Stimulated activated CD8-positive, alpha-beta memory T cell treated with anti-CD3 and anti-CD28 coated beads, Interleukin-4, amount 100 ng/mL, for 48 hours (primary cell): ENCODE measurements at regions not wholly inside any gene's neighbourhood (a gene's known extent, or its start where the extent isn't known, plus 50 kb on each side); places are given as distances from the start of the nearest gene placed in this dataset.

Experiments used
- DNase-seq: peaks from one replicate; pipeline ENCODE4 v3.0.0-alpha.2; 2020

- DNase-seq, result no peak
Observed at GRCh38 chr2:216808805-216809425, 50.9 kb downstream of the TNP1 start.

DNA sequence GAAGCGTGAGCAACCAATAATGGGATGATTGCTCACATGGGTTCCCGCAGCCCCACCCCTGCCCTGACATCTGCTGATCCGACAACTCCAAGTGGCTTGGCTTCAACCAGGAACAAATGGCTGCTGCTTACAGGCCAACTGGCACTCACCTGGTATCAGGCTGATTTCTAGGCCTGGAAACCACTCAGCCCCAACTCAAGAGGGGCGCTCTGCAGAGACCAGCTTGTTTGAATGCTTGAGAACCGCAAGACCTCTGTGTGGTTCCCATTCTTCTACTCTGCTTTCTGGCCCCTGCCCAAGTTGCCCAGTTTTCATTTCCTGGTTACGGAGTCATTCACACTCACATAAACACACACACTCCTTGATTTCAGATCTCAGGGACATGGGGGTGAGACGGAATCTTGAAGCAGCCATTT is 52.0 kb downstream of the TNP1 start:
- DNase-seq, result no peak

- DNase-seq, result no peak
Observed at GRCh38 chr2:216804357-216805350, 55.2 kb downstream of the TNP1 start.

DNA sequence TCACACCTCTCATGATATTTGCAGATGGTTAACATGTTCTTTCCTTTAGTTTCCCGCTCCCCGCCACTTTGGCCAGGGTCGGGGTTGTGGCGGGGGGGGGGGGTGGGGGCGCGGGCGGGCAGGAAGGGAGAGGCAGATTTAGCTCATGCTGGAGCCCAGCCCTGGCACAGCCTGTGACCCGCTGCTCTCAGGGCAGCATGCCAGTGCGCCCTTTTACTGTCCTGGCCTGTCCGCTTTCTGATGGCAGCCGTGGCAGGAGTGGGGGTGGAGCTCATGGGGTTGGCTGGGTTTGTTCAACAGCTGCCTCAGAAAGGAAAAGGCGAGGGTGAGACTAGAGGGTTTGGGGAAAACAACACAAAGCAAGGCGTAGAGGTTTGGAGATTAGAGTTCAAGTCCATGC is 56.1 kb downstream of the TNP1 start:
- no peak for DNase-seq

DNA sequence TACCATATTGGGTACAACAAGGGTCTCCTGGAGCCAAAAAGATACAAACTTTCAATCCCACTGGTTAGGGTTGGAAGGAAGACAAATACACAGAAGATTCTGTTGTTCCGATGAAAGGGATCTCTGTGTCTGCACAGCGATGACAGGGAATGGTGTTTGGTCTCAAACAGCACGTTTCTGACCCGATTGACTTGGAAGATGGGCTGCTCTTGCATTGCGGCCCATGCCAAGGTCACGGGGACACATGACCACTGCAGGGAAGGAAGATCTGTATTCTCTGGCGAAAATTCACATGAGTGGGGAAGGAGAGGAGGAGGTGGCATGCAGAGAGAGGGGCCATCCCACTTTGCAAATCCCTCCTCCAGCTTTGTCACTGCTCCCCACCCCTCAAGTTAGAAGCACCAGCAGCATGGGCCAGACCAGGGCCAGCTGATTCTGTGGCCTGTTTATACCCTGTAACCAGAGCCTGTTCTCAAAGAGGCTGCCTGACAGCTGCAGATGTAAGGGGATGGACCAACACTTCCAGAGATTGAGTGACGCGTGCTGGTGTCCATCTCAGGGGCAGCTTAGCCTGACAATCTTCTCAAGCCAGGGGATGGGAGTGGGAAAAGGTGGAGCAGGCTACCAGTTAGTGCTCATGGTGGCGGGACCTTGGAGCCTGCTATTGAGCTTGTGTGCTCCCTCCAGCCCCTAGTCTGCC is 57.2 kb downstream of the TNP1 start:
- DNase-seq, result no peak

DNA sequence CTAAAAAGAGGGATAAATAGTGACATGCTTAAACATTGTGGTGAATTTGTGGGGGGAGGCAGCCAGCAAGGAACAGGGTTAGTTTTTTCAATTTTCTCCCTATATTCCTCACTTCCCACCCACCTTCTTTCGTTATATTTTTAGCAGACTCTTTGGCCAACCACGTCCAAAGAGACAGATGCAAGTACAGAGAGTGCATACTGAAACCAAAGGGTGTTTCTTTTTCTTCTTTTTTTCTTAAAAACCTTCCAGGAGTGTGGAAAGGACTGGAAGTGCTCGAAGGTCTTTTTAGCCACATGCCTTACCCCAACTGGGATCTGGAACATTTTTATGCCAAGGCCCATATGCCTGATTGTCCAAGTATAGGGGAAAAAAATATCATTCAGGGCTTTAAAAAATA is 59.0 kb downstream of the TNP1 start:
- DNase-seq, result no peak

- DNase-seq, result no peak
Observed at GRCh38 chr2:216799873-216800431, 59.9 kb downstream of the TNP1 start.

DNA sequence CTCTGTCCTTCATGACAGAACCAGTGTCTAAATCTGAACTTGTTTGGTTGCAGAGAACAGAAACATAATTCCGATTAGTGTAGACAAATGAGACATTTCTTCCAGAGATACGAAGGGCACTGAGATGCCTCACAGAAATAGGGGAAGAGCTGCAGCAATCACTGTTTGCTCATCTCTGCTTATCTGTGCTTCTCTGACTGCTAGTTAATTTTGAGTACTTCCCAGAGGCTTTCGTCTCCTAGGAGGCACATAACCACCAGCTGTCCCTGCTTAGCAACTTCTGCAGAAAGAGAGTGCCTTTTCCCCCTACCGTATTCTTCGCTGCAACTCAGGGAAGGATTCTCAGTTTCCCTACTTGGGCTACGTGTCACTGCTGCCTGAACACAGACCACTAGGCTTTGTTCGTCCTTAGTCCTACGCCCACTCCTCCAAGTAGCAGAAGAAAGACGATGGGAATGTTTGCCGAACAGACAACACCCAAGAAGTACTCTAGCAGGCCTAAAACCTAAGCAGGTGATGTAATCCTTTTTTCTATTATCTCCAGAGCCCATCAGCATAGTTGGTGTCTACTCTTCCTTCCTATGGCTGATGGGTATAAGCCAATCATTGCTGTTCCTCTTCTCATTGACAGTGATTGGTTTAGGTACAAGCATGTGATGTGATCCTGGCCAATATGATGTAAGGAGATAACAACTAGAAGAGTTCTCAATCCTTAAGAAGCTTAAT is 63.6 kb downstream of the TNP1 start:
- no peak for DNase-seq

DNA sequence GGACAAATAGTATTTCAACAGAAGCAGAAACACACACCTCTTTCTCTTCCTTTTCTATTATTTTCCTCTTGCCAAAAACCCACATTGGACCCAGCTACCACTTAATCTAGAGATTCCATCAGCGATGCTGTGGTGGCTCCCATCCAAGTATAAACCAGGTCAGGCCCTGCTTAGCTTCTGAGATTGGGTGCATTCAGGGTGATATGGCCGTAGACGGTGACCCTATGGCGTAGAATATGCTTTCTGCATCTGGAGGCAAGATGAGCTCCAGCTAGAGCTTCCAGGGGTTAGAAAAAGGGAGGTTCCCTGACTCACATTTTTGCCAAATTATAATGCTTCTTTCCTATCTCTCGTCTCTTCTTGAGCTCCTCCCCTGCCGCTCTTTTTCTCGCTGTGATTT is 66.5 kb downstream of the TNP1 start:
- DNase-seq, result no peak

DNA sequence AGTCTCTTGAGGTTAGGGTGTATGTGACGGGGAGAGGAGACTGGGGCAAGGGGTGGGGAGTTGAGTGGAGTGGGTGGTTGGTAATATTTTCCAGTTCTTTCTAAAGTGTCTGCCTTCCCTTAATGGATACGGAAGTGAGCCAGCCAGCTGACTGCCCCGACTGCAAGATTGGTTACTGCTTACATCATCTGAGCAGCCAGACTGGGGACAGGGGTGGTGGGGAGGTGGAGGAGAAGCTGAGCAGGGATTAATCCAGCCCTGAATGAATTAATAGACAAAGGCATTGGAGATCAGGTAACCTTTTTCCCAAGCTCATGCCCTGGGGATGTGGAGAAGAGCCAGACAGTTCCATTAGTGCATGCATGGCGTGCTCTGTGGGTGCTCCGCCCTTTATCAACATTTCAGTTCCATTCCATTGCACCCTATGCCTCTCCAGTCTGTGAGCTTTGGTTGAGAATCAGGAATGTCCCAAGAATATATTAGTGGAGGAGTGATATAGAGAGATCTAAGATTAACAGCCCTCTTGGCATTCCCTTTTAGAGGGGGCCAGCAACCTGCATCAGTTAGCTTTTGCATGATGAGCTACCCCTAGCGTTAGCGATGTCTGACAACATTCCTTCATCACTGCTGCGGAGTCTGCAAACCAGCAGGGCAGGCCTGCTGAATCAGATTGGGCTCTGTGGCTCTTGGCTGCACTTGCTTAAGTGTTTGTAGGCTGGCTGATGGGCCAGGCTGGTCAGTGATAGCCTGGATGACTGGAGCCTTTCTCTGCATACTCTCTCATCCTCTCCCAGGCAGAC is 67.4 kb downstream of the TNP1 start:
- no peak for DNase-seq

DNA sequence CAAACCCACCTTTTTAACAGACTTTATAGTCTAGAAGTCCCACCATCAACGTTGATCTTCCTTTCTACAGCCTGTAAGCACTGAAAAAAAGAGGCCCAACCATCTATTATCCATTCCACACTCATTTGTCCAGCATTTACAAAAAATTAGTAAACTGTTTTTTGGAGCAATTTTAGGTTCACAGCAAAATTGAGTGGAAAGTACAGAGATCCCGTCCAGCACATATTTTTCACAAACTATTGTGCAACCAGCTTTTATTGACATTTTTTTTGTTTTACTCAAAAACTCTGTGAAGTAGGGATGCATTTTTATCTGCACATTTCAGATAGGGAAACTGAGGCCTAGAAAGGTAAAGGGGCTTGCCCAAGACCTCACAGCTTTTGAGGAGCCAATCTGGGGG is 68.6 kb downstream of the TNP1 start:
- DNase-seq, result no peak

DNA sequence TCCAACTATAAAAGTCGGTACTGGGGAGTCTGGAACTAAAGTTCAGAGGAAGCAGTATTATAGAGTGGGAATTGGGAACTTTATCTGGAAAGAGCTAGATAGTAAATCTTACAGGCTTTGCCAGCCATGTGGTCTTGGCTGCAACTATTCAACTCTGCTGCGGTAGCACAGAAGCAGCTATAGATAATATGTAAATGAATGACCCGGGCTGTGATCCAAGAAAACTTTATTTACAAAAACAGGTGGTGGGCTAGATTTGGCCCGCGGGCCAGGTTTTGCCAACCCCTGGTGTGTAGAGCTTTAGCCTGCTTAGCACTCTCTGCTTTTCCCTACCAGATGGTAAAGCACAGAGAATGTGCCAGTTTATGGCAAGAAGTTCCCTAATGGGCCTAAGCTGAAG is 70.8 kb downstream of the TNP1 start:
- no peak for DNase-seq

DNA sequence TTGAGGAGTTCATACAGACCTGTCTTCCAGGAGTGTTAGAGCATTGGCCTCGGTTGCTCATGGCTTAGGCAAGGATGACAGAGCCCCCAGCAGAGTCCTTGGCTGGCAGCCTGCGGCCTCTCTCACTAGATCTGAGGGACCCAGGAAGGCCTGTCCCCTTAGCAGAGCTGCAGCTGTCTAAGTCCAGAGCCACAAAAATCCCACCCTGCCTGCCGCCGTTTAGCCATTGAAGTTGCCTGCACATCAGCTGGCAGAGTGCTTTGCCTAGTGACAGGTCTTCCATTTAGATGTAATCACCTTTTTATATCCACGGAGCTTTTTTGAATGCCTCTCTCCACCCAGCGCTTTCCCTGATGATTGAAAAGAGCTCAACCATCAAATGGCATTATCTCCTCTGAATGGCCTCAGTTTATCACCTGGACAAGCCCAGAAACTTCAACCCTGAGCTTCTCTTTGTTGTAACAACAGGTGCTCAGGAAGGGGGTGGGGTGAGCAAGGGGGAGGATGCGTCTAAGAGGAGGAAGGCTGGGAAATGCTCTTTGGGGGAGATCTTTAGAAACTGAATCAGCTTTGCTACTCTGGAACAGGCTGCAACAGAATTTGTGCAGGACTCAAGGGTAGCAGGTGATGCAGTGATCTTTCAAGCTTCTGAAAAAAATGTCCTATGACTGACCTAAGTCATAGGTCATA is 71.9 kb downstream of the TNP1 start:
- DNase-seq, result no peak

- DNase-seq, result no peak
Observed at GRCh38 chr2:216786676-216787075, 73.2 kb downstream of the TNP1 start.

DNA sequence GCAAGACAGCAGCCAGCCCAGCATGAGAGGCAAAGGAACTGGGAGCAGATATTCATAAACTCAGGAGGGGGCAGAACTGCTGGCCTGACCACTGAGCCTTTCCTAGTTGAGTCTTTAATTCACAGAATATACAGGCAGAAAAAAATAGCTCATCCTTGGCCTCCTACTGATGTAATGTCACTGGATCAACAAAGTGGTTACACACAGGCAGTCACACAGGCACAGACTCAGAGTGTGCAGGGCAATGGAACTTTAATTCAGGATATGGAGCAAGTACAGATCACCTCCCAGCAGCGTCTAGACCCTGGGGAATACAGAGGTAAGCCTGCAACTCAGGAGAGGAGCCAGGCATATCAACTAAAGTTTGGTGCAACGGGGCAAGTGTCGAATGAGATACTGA is 75.4 kb downstream of the TNP1 start:
- DNase-seq, result no peak

- DNase-seq, result no peak
Observed at GRCh38 chr2:216781709-216782108, 78.2 kb downstream of the TNP1 start.

GRCh38 chr2:216780843-216781242 is 79.0 kb downstream of the TNP1 start:
- DNase-seq, result no peak

GRCh38 chr2:216777637-216778273 is 82.1 kb downstream of the TNP1 start:
- peak; percentile 47 for DNase-seq

- DNase-seq, result no peak
Observed at GRCh38 chr2:216776066-216776850, 80.9 kb upstream of the IGFBP5 start.

GRCh38 chr2:216775043-216775453 is 79.7 kb upstream of the IGFBP5 start:
- DNase-seq, result no peak
